K562 (cell line): ENCODE measurements at regions not wholly inside any gene's neighbourhood (a gene's known extent, or its start where the extent isn't known, plus 50 kb on each side); places are given as distances from the start of the nearest gene placed in this dataset.

Source experiments
- KAT2B ChIP-seq: IDR thresholded peaks from one replicate; pipeline ENCODE4 v1.6.1; 2012; ENCODE audit warnings: low read depth, mild to moderate bottlenecking, control low read depth, inconsistent platforms, low read length, moderate library complexity
- NFIC ChIP-seq: fragments of 450-650 bp; IDR thresholded peaks from 2 replicates; pipeline ENCODE4 v1.6.1; 2017; ENCODE audit warnings: mild to moderate bottlenecking, inconsistent platforms
- PHF8 ChIP-seq: fragments of 200-600 bp; sonication (generic); IDR thresholded peaks from 2 replicates; pipeline ENCODE4 v1.6.1; 2012; ENCODE audit warnings: mixed run types, mild to moderate bottlenecking, inconsistent platforms, low read length, moderate library complexity, borderline replicate concordance
- PHTF2 ChIP-seq: fragments of 250-450 bp; sonication (Bioruptor Pico); IDR thresholded peaks from 2 replicates; pipeline ENCODE4 v1.5.0; 2021; ENCODE audit warnings: mild to moderate bottlenecking
- POLR2AphosphoS5 ChIP-seq: IDR thresholded peaks from 2 replicates; pipeline ENCODE4 v1.6.1; 2011; ENCODE audit warnings: mild to moderate bottlenecking, low read depth, low read length, moderate library complexity; ENCODE audit not compliant: control insufficient read depth, insufficient read depth
- TEAD4 ChIP-seq, 2 experiments: sonication (generic) in 1 of 2; formaldehyde crosslinking in 1 of 2; IDR thresholded peaks; 2 replicates each; pipeline versions ENCODE4 v1.6.1 to v1.8.0; 2012 to 2022; ENCODE audit warnings: borderline replicate concordance in 1 of 2, inconsistent platforms in 1 of 2, low read length in 1 of 2, mild to moderate bottlenecking in 1 of 2, missing genetic modification reagents in 1 of 2
- TF ChIP-seq, protein P1 (sequence below): sonication (generic); formaldehyde crosslinking; IDR thresholded peaks from 2 replicates; pipeline ENCODE4 v1.9.0; 2022; ENCODE audit warnings: mild to moderate bottlenecking, missing genetic modification reagents
- TF ChIP-seq, protein P2 (sequence below), 3 experiments: IDR thresholded peaks in 2 of 3; conservative IDR thresholded peaks in 1 of 3; 2 replicates each; pipeline ENCODE4 v1.5.1; 2011 to 2012; ENCODE audit warnings: low read length in 3 of 3, mild to moderate bottlenecking in 3 of 3, control low read depth in 2 of 3, improper control_type of control experiment in 1 of 3, inconsistent platforms in 1 of 3, low read depth in 1 of 3, mixed read lengths in 1 of 3, moderate library complexity in 1 of 3; ENCODE audit not compliant: insufficient read depth in 2 of 3

DNA sequence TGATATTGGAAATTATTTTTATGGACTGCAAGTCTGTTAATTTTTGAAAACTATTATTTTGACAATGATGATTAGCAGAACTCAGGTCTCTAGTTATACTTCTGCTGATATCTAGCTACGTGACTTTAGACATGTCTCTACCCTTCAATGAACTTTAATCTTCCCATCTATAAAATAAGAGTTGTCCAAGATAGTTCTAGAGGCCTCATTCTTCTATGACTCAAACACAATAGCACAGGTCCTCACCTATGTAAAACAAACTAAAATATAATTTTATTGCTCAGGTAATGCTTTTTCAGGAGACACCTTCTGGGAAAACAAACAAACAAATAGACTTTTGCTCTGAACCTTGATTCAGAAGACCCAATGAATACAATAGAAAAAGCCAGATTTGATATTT is 544.4 kb upstream of the SETBP1 start:
- TF ChIP-seq PHF8 (no peak), NFIC (no peak), TEAD4 (IDR thresholded peaks at IDR 0.05; ENCODE audit: low read length) (no peak), TEAD4 (CRISPR knock-in tag; IDR thresholded peaks at IDR 0.05; ENCODE audit: borderline replicate concordance) (no peak), KAT2B (no peak), PHTF2 (no peak), POLR2AphosphoS5 (no peak)
- TF ChIP-seq, protein P1, sequence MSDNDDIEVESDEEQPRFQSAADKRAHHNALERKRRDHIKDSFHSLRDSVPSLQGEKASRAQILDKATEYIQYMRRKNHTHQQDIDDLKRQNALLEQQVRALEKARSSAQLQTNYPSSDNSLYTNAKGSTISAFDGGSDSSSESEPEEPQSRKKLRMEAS (CRISPR knock-in tag): no peak
- TF ChIP-seq, protein P2, sequence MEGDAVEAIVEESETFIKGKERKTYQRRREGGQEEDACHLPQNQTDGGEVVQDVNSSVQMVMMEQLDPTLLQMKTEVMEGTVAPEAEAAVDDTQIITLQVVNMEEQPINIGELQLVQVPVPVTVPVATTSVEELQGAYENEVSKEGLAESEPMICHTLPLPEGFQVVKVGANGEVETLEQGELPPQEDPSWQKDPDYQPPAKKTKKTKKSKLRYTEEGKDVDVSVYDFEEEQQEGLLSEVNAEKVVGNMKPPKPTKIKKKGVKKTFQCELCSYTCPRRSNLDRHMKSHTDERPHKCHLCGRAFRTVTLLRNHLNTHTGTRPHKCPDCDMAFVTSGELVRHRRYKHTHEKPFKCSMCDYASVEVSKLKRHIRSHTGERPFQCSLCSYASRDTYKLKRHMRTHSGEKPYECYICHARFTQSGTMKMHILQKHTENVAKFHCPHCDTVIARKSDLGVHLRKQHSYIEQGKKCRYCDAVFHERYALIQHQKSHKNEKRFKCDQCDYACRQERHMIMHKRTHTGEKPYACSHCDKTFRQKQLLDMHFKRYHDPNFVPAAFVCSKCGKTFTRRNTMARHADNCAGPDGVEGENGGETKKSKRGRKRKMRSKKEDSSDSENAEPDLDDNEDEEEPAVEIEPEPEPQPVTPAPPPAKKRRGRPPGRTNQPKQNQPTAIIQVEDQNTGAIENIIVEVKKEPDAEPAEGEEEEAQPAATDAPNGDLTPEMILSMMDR (IDR thresholded peaks at IDR 0.05 in 2 of 3, conservative IDR thresholded peaks at IDR 0.05 in 1 of 3; ENCODE audit: insufficient read depth in 2 of 3, low read depth in 1 of 3, low read length in 3 of 3): no peak
